SK-N-SH treated with all-trans-retinoic acid at 6 μM for 48 hours (cell line): ENCODE measurements at regions not wholly inside any gene's neighbourhood (a gene's known extent, or its start where the extent isn't known, plus 50 kb on each side); places are given as distances from the start of the nearest gene placed in this dataset.

Experiments
- ATAC-seq: fragments of 200-7000 bp; cut with Tn5 transposase; 3 replicates; pipeline ENCODE4 v1.9.1; 2020; ENCODE audit warnings: mild to moderate bottlenecking, moderate library complexity
- ARNTL ChIP-seq: fragments of 450-650 bp; formaldehyde crosslinking; IDR thresholded peaks from 2 replicates; pipeline ENCODE4 v1.5.0; 2020; ENCODE audit warnings: low read depth, mild to moderate bottlenecking, moderate library complexity, borderline replicate concordance
- BACH2 ChIP-seq: fragments of 250-450 bp; sonication (Bioruptor Pico); IDR thresholded peaks from 2 replicates; pipeline ENCODE4 v1.9.0; 2021; ENCODE audit warnings: mild to moderate bottlenecking, borderline replicate concordance
- CSDC2 ChIP-seq: fragments of 250-450 bp; sonication (Bioruptor Pico); IDR thresholded peaks from 2 replicates; pipeline ENCODE4 v1.5.0; 2020; ENCODE audit warnings: mild to moderate bottlenecking, moderate library complexity
- ESRRG ChIP-seq: fragments of 250-450 bp; sonication (Bioruptor Pico); IDR thresholded peaks from 2 replicates; pipeline ENCODE4 v1.6.1; 2021; ENCODE audit warnings: mild to moderate bottlenecking
- GLIS3 ChIP-seq: fragments of 250-450 bp; sonication (Bioruptor Pico); IDR thresholded peaks from 2 replicates; pipeline ENCODE4 v1.5.0; 2020; ENCODE audit warnings: mild to moderate bottlenecking, moderate library complexity
- ISL1 ChIP-seq: fragments of 250-450 bp; sonication (Bioruptor Pico); IDR thresholded peaks from 2 replicates; pipeline ENCODE4 v2.1.2; 2022; ENCODE audit warnings: mild to moderate bottlenecking, moderate library complexity
- OSR1 ChIP-seq: fragments of 250-450 bp; sonication (Bioruptor Pico); IDR thresholded peaks from 2 replicates; pipeline ENCODE4 v1.8.0; 2022; ENCODE audit warnings: moderate library complexity, mild to moderate bottlenecking, inconsistent platforms
- PPARA ChIP-seq: fragments of 250-450 bp; sonication (Bioruptor Pico); IDR thresholded peaks from 2 replicates; pipeline ENCODE4 v1.5.0; 2020; ENCODE audit warnings: mild to moderate bottlenecking, borderline replicate concordance
- RARB ChIP-seq: fragments of 250-450 bp; sonication (Bioruptor Pico); IDR thresholded peaks from 2 replicates; pipeline ENCODE4 v1.8.0; 2021; ENCODE audit warnings: mild to moderate bottlenecking, moderate library complexity
- SNAI2 ChIP-seq: fragments of 250-450 bp; sonication (Bioruptor Pico); IDR thresholded peaks from 2 replicates; pipeline ENCODE4 v1.5.0; 2020; ENCODE audit warnings: mild to moderate bottlenecking, moderate library complexity
- TCF4 ChIP-seq: fragments of 250-450 bp; sonication (Bioruptor Pico); IDR thresholded peaks from 2 replicates; pipeline ENCODE4 v1.8.0; 2021; ENCODE audit warnings: mild to moderate bottlenecking, moderate library complexity, borderline replicate concordance
- ZC3H10 ChIP-seq: fragments of 250-450 bp; sonication (Bioruptor Pico); IDR thresholded peaks from 2 replicates; pipeline ENCODE4 v1.5.1; 2021; ENCODE audit warnings: mild to moderate bottlenecking, moderate library complexity
- ZFP3 ChIP-seq: fragments of 250-450 bp; sonication (Bioruptor Pico); IDR thresholded peaks from 2 replicates; pipeline ENCODE4 v1.5.0; 2020; ENCODE audit warnings: mild to moderate bottlenecking, moderate library complexity
- ZFP30 ChIP-seq: fragments of 450-650 bp; formaldehyde crosslinking; IDR thresholded peaks from 2 replicates; pipeline ENCODE4 v1.5.0; 2022; ENCODE audit warnings: mild to moderate bottlenecking, moderate library complexity
- ZNF565 ChIP-seq: fragments of 450-650 bp; formaldehyde crosslinking; conservative IDR thresholded peaks from 2 replicates; pipeline ENCODE4 v1.5.0; 2020; ENCODE audit warnings: low read depth, mild to moderate bottlenecking, moderate library complexity
- ZNF70 ChIP-seq: fragments of 450-650 bp; formaldehyde crosslinking; IDR thresholded peaks from 2 replicates; pipeline ENCODE4 v1.5.0; 2020; ENCODE audit warnings: mild to moderate bottlenecking, moderate library complexity
- ZNF8 ChIP-seq: fragments of 450-650 bp; formaldehyde crosslinking; IDR thresholded peaks from 2 replicates; pipeline ENCODE4 v1.5.0; 2020; ENCODE audit warnings: mild to moderate bottlenecking, moderate library complexity
- TF ChIP-seq, protein P1 (sequence below): fragments of 250-450 bp; sonication (Bioruptor Pico); IDR thresholded peaks from 2 replicates; pipeline ENCODE4 v1.5.1; 2021; ENCODE audit warnings: mild to moderate bottlenecking, moderate library complexity
- TF ChIP-seq, protein P2 (sequence below): fragments of 250-450 bp; sonication (Bioruptor Pico); IDR thresholded peaks from 2 replicates; pipeline ENCODE4 v1.5.1; 2020; ENCODE audit warnings: low read depth, mild to moderate bottlenecking, moderate library complexity
- TF ChIP-seq, protein P3 (sequence below): fragments of 250-450 bp; sonication (Bioruptor Pico); IDR thresholded peaks from 2 replicates; pipeline ENCODE4 v1.5.0; 2020; ENCODE audit warnings: mild to moderate bottlenecking, moderate library complexity
- TF ChIP-seq, protein P4 (sequence below): fragments of 250-450 bp; sonication (Bioruptor Pico); IDR thresholded peaks from 2 replicates; pipeline ENCODE4 v1.8.0; 2021; ENCODE audit warnings: low read depth, mild to moderate bottlenecking, moderate library complexity, borderline replicate concordance
- TF ChIP-seq, protein P5 (sequence below): fragments of 250-450 bp; sonication (Bioruptor Pico); IDR thresholded peaks from 2 replicates; pipeline ENCODE4 v1.8.0; 2020; ENCODE audit warnings: mild to moderate bottlenecking, moderate library complexity, borderline replicate concordance

DNA sequence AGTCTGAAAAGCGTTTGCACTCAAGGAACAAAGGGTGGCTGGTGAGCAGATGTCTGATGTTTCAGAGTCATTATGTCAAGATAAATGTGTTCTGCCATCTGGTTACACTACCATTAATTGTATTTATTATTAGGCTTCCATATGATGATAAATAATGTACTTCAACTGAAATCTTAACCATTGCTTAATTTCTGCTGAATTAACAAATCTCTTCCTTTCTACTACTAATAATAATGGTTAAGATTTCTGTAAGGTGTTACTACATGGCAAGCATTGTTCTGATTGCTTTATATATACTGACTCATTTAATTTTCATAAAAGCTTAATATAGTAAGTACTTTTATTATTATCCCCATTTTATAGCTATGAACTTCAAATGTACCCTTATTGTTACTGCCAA lies 68.4 kb upstream of the GALNT15 start:
- no peak for ATAC-seq
- no peak for TF ChIP-seq ZNF8 (CRISPR knock-in tag)
- no peak for TF ChIP-seq ARNTL
- no peak for TF ChIP-seq TCF4 (CRISPR knock-in tag)

DNA sequence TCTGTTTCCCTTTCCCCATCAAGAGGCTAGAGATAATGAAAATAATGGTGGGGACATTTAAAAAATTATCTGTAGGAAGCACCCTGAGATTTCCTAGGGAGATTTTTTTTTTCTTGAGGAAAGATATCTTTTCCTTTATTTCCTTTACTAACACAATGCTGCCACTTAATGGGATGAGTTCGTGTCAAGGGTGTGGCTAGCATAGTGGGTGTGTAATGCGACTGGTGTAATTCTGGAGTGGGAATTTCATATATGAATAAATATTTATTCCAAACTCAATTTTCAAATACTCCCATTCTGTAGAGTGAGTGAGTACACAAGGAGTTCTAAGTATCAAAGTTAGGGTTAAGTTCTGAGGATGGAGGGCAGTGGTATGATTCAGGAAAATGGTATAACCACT lies 66.1 kb upstream of the GALNT15 start:
- no peak for ATAC-seq
- TF ChIP-seq ZFP30 (CRISPR knock-in tag) (no peak), OSR1 (CRISPR knock-in tag) (no peak), ZFP3 (CRISPR knock-in tag) (no peak), SNAI2 (CRISPR knock-in tag) (no peak), ZNF70 (CRISPR knock-in tag) (no peak), BACH2 (CRISPR knock-in tag) (no peak), ISL1 (CRISPR knock-in tag) (no peak), ARNTL (no peak), GLIS3 (CRISPR knock-in tag) (no peak), PPARA (CRISPR knock-in tag) (no peak)
- TF ChIP-seq, protein P1, sequence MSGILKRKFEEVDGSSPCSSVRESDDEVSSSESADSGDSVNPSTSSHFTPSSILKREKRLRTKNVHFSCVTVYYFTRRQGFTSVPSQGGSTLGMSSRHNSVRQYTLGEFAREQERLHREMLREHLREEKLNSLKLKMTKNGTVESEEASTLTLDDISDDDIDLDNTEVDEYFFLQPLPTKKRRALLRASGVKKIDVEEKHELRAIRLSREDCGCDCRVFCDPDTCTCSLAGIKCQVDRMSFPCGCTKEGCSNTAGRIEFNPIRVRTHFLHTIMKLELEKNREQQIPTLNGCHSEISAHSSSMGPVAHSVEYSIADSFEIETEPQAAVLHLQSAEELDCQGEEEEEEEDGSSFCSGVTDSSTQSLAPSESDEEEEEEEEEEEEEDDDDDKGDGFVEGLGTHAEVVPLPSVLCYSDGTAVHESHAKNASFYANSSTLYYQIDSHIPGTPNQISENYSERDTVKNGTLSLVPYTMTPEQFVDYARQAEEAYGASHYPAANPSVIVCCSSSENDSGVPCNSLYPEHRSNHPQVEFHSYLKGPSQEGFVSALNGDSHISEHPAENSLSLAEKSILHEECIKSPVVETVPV (CRISPR knock-in tag): no peak
- TF ChIP-seq, protein P2, sequence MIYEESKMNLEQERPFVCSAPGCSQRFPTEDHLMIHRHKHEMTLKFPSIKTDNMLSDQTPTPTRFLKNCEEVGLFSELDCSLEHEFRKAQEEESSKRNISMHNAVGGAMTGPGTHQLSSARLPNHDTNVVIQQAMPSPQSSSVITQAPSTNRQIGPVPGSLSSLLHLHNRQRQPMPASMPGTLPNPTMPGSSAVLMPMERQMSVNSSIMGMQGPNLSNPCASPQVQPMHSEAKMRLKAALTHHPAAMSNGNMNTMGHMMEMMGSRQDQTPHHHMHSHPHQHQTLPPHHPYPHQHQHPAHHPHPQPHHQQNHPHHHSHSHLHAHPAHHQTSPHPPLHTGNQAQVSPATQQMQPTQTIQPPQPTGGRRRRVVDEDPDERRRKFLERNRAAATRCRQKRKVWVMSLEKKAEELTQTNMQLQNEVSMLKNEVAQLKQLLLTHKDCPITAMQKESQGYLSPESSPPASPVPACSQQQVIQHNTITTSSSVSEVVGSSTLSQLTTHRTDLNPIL (CRISPR knock-in tag): no peak
- TF ChIP-seq, protein P3, sequence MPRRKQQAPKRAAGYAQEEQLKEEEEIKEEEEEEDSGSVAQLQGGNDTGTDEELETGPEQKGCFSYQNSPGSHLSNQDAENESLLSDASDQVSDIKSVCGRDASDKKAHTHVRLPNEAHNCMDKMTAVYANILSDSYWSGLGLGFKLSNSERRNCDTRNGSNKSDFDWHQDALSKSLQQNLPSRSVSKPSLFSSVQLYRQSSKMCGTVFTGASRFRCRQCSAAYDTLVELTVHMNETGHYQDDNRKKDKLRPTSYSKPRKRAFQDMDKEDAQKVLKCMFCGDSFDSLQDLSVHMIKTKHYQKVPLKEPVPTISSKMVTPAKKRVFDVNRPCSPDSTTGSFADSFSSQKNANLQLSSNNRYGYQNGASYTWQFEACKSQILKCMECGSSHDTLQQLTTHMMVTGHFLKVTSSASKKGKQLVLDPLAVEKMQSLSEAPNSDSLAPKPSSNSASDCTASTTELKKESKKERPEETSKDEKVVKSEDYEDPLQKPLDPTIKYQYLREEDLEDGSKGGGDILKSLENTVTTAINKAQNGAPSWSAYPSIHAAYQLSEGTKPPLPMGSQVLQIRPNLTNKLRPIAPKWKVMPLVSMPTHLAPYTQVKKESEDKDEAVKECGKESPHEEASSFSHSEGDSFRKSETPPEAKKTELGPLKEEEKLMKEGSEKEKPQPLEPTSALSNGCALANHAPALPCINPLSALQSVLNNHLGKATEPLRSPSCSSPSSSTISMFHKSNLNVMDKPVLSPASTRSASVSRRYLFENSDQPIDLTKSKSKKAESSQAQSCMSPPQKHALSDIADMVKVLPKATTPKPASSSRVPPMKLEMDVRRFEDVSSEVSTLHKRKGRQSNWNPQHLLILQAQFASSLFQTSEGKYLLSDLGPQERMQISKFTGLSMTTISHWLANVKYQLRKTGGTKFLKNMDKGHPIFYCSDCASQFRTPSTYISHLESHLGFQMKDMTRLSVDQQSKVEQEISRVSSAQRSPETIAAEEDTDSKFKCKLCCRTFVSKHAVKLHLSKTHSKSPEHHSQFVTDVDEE (CRISPR knock-in tag): no peak
- TF ChIP-seq, protein P4, sequence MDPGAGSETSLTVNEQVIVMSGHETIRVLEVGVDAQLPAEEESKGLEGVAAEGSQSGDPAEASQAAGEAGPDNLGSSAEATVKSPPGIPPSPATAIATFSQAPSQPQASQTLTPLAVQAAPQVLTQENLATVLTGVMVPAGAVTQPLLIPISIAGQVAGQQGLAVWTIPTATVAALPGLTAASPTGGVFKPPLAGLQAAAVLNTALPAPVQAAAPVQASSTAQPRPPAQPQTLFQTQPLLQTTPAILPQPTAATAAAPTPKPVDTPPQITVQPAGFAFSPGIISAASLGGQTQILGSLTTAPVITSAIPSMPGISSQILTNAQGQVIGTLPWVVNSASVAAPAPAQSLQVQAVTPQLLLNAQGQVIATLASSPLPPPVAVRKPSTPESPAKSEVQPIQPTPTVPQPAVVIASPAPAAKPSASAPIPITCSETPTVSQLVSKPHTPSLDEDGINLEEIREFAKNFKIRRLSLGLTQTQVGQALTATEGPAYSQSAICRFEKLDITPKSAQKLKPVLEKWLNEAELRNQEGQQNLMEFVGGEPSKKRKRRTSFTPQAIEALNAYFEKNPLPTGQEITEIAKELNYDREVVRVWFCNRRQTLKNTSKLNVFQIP (CRISPR knock-in tag): no peak
- TF ChIP-seq, protein P5, sequence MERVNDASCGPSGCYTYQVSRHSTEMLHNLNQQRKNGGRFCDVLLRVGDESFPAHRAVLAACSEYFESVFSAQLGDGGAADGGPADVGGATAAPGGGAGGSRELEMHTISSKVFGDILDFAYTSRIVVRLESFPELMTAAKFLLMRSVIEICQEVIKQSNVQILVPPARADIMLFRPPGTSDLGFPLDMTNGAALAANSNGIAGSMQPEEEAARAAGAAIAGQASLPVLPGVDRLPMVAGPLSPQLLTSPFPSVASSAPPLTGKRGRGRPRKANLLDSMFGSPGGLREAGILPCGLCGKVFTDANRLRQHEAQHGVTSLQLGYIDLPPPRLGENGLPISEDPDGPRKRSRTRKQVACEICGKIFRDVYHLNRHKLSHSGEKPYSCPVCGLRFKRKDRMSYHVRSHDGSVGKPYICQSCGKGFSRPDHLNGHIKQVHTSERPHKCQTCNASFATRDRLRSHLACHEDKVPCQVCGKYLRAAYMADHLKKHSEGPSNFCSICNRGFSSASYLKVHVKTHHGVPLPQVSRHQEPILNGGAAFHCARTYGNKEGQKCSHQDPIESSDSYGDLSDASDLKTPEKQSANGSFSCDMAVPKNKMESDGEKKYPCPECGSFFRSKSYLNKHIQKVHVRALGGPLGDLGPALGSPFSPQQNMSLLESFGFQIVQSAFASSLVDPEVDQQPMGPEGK (CRISPR knock-in tag): no peak

DNA sequence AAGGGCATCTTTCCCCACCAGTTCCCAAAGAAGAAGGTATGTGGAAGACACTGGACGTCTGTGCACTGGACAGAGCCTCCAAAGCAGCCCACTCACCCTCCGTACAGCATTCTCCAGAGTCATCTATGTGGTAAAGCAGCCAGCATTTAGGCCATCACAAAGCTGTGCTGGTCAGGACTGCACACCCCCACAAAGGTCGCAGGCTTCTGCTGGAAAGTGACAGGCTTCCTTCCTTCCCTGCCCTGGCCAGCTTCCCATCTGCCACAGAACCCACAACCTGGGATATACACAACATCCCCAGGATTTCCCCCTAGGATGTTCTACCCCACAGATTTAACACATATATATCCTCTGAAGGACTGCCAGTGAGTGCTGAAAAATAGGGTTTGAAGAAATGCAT lies 64.6 kb upstream of the GALNT15 start:
- ATAC-seq: no peak
- no peak for TF ChIP-seq RARB (CRISPR knock-in tag)
- TF ChIP-seq CSDC2 (CRISPR knock-in tag): no peak
- TF ChIP-seq ESRRG (CRISPR knock-in tag): no peak
- TF ChIP-seq ZFP3 (CRISPR knock-in tag): no peak
- TF ChIP-seq, protein P1 (CRISPR knock-in tag): no peak
- no peak for TF ChIP-seq ZNF8 (CRISPR knock-in tag)
- no peak for TF ChIP-seq ARNTL
- TF ChIP-seq TCF4 (CRISPR knock-in tag): no peak
- TF ChIP-seq, protein P4 (CRISPR knock-in tag): no peak
- TF ChIP-seq OSR1 (CRISPR knock-in tag): no peak
- TF ChIP-seq SNAI2 (CRISPR knock-in tag): no peak
- no peak for TF ChIP-seq ZFP30 (CRISPR knock-in tag)
- TF ChIP-seq ZC3H10: no peak
- no peak for TF ChIP-seq GLIS3 (CRISPR knock-in tag)
- TF ChIP-seq, protein P5 (CRISPR knock-in tag): no peak
- no peak for TF ChIP-seq ZNF565 (CRISPR knock-in tag)
- TF ChIP-seq ZNF70 (CRISPR knock-in tag): no peak
